Stimulated activated effector memory CD8-positive, alpha-beta T cell treated with anti-CD3 and anti-CD28 coated beads, Interleukin-12 subunit alpha, Interleukin-12 subunit beta, amount 100 ng/mL, for 72 hours (primary cell): ENCODE measurements at regions not wholly inside any gene's neighbourhood (a gene's known extent, or its start where the extent isn't known, plus 50 kb on each side); places are given as distances from the start of the nearest gene placed in this dataset.
"Not testable (repeated sequence)": the region's sequence is repeated elsewhere in the genome, so short reads cannot be mapped to it uniquely, and the experiment has no call there.

Experiments
- ATAC-seq: fragments of 150-1000 bp; cut with Tn5 transposase; 2 replicates; pipeline ENCODE4 v1.10.0; 2021
- DNase-seq, 2 donors: peaks; one replicate each; pipeline ENCODE4 v3.0.0; 2021 to 2022; ENCODE audit warnings: low spot score in 2 of 2
- H3K27ac Mint-ChIP-seq: one replicate; pipeline ENCODE4 v1.8.0; 2022; ENCODE audit warnings: mild to moderate bottlenecking, mixed read lengths
- H3K36me3 Mint-ChIP-seq: one replicate; pipeline ENCODE4 v1.8.0; 2022; ENCODE audit warnings: mild to moderate bottlenecking, mixed read lengths
- H3K4me1 Mint-ChIP-seq: one replicate; pipeline ENCODE4 v1.8.0; 2022; ENCODE audit warnings: mixed read lengths
- H3K4me3 Mint-ChIP-seq: one replicate; pipeline ENCODE4 v1.8.0; 2022; ENCODE audit warnings: mild to moderate bottlenecking, mixed read lengths
- H3K9me3 Mint-ChIP-seq: one replicate; pipeline ENCODE4 v1.8.0; 2022; ENCODE audit warnings: mixed read lengths

DNA sequence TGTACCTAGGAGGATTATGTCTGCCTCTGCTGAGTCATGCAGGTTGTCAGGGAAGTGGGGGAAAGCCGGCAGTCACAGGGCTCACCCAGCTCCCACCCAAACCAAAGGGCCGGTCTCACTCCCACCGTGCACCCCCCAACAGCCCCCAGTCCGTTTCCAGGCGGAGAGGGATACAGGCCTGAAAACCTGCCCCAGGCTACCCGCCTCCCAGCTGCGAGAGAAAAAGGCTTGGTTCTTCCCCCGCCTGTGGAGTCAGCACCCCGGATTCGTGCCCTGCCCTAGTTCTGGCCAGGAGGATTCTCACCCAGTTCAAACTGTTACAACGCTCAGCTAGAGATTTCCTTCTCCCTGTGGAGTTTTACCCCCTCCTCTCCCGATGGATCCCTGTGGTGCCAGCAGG is 323.6 kb upstream of the ZFP42 start:
- H3K9me3 Mint-ChIP-seq = peaks cover 15% of the 10 kb centered on the region
- not testable (repeated sequence) for H3K27ac Mint-ChIP-seq, H3K4me3 Mint-ChIP-seq, DNase-seq, H3K36me3 Mint-ChIP-seq, H3K4me1 Mint-ChIP-seq, ATAC-seq

DNA sequence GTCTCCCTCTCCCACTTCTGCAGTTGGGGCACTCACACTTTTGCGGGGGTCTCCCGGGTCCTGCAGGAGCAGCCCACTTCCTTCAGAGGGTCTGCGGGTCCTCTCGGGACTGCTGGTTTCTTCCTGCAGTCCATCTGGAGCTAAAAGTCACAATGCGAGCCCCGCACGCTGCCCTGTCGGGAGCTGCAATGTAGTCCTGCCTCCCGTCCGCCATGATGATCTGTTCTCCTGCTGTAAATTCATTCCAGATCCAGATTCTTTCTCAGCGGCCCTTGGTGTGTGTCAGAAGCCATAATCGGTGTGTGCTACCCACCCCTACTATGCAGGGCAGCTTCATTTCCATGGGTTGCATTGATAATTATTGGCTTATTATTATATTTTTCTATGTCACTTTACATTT is 323.0 kb upstream of the ZFP42 start:
- not testable (repeated sequence) for DNase-seq, ATAC-seq, H3K4me3 Mint-ChIP-seq, H3K4me1 Mint-ChIP-seq, H3K36me3 Mint-ChIP-seq, H3K27ac Mint-ChIP-seq
- H3K9me3 Mint-ChIP-seq = peaks cover 14% of the 10 kb centered on the region

DNA sequence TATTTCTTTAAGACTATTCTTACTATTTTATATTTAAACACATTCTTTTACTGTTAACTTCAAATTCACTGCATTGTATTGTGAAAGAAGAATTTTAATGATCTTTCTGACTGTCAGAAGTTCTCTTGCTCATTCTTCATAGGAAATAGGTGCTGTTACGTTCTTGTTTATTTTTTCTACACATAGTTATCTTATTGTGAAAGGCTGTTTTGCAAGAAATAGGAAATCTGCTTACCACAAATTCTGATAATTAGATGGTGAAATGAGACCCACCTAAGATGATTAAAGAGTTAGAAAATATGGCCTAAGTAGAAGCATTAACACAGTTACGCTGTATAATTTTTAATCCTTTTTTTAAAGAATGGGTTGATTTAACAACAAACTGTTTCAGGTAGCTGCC is 316.1 kb upstream of the ZFP42 start:
- Mint-ChIP-seq H3K4me1 (no peaks in the 10 kb centered on the region), H3K36me3 (no peaks in the 10 kb centered on the region), H3K4me3 (no peak overlapping the region), H3K27ac (no peak overlapping the region), H3K9me3 (peaks cover 15% of the 10 kb centered on the region)
- no peak for ATAC-seq
- DNase-seq = no peak

DNA sequence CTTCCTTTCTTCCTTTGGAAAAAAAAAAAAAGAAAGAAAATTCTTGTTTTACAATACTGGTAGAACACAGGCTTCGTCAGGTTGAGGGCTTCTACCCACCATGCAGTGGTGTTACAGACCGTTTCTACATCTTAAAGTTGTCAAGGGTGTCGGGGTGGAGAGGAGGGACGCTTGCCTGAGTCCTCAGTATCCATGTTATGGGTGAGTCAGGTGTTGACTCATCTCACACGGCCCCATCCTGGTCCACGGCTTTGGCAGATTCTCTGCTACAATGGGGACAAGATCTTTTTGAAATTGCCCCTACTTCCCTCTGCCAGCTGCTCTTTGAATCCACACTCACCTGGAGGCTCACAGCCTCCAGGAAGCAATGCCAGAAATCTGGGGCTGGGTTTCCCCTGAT is 310.3 kb upstream of the ZFP42 start:
- Mint-ChIP-seq H3K27ac (no peak overlapping the region), H3K36me3 (no peaks in the 10 kb centered on the region), H3K9me3 (peaks cover 15% of the 10 kb centered on the region), H3K4me1 (no peaks in the 10 kb centered on the region), H3K4me3 (no peak overlapping the region)
- DNase-seq (no peak), ATAC-seq (no peak)

DNA sequence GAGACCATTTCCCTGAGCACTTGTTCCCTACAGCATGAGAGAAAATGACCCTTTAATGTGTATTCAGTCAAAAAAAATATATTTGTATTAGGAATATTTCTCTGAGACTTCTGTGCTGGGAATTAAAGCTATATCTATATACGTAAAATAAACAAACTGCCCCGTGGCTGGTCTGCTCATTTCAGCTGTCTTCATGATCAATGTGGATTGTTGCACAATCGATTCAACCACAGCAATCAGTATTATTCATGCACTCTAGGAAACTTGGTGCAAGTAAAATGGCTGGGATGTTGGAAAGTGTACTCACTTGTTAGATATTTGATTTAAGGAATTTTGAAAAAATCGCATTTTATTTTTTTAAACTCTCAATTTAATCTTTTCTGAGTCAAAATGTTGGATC is 307.9 kb upstream of the ZFP42 start:
- H3K36me3 Mint-ChIP-seq = no peaks in the 10 kb centered on the region
- H3K4me3 Mint-ChIP-seq = no peak overlapping the region
- no peaks in the 10 kb centered on the region for H3K4me1 Mint-ChIP-seq
- H3K9me3 Mint-ChIP-seq = peaks cover 17% of the 10 kb centered on the region
- no peak for ATAC-seq
- no peak for DNase-seq
- no peak overlapping the region for H3K27ac Mint-ChIP-seq

DNA sequence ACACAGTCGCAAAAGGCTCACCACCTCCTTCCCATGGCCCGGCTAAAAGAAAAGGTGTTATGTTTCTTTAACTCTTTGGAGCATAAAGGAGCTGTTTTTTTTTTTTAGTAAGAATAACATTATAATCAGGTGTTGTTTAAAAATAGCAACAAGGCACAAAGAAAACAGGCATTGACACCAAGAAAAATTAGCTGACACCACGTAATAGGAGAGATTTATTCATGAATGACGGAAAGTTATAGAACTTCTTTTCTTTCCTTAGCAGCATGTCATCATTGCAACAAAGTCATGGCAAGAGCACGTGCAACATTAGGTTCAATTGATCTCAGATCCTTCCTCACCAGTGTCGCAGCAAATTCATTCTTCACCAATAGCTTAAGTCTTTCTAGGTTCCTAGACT is 302.9 kb upstream of the ZFP42 start:
- ATAC-seq (no peak), DNase-seq (no peak)
- H3K36me3 Mint-ChIP-seq = no peaks in the 10 kb centered on the region
- no peaks in the 10 kb centered on the region for H3K4me1 Mint-ChIP-seq
- H3K9me3 Mint-ChIP-seq = peaks cover 14% of the 10 kb centered on the region
- H3K4me3 Mint-ChIP-seq = no peak overlapping the region
- H3K27ac Mint-ChIP-seq = no peak overlapping the region

DNA sequence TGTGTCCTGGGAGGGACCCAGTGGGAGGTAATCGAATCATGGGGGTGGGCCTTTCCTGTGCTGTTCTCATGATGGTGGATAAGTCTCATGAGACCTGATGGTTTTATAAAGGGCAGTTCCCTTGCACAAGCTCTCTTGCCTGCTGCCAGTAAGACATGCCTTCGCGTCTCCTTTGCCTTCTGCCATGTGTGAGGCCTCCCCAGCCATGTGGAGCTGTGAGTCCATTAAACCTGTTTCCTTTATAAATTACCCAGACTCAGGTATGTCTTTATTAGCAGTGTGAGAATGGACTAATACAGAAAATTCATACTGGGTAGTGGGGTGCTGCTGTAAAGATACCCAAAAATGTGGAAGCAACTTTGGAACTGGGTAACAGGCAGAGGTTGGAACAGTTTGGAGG is 300.0 kb upstream of the ZFP42 start:
- peaks cover 11% of the 10 kb centered on the region for H3K9me3 Mint-ChIP-seq
- H3K27ac Mint-ChIP-seq, H3K4me3 Mint-ChIP-seq, ATAC-seq, DNase-seq, H3K36me3 Mint-ChIP-seq, H3K4me1 Mint-ChIP-seq: not testable (repeated sequence)

DNA sequence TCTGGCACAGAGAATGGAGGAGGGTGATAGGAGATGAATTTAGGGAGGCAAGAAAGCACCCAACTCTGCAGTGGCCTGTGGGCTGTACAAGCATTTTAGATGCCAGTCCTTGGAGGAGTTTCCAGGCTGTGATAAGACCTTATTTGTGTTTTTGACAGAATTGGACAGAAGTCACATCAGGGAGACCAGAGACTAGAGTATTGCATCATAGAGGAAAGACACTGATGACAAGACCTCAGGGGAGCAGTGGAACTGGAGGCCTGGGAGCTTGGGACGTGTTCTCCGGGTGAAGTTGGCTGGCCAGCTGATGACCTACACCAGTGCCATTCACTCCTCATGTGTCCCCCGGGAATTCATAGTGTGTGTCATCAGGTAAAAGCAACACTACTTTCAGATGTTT is 284.0 kb upstream of the ZFP42 start:
- Mint-ChIP-seq H3K4me3 (no peak overlapping the region), H3K36me3 (no peaks in the 10 kb centered on the region), H3K4me1 (no peaks in the 10 kb centered on the region), H3K27ac (no peak overlapping the region), H3K9me3 (peaks cover 16% of the 10 kb centered on the region)
- no peak for DNase-seq
- ATAC-seq = peak; percentile 21

DNA sequence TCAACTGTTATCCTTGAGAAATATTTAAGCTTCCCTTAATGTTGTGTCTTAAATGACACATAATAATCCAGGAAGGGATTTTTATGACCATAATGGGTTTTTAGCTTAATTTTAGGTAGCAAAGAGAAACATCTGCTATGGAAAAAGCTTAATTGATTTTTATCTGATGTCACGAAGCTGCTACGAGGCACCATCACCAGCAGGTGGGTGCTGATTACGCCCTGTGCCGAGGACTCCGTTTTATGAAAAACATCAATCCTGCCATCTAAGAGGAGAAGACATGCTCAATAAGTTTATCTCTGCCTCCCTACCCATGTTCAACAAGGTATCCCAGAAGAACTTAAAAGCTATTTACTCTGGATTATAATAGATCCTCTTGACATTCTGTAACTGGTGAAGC is 280.6 kb upstream of the ZFP42 start:
- no peaks in the 10 kb centered on the region for H3K4me1 Mint-ChIP-seq
- no peak for ATAC-seq
- no peaks in the 10 kb centered on the region for H3K36me3 Mint-ChIP-seq
- peaks cover 7% of the 10 kb centered on the region for H3K9me3 Mint-ChIP-seq
- no peak for DNase-seq
- H3K4me3 Mint-ChIP-seq = no peak overlapping the region
- H3K27ac Mint-ChIP-seq = no peak overlapping the region

DNA sequence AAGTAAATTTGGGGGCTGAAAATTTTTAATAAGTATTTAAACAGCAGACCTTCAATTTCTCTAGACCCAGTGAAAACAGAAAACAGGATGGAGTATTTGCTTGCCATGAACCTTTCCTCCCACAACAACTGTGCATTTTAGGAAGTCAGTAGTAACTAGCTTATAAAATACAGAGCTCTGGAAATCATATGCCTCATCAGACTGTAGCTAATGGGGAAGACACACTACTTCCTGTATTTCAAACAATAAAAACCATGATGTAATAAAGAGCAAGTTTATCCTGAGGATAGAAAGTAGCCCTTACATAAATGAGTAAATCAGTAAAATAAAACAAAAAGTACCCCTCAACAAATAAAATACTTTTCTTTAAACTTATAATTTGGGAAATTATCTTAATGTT is 280.1 kb upstream of the ZFP42 start:
- Mint-ChIP-seq H3K4me3 (no peak overlapping the region), H3K27ac (no peak overlapping the region), H3K36me3 (no peaks in the 10 kb centered on the region), H3K9me3 (peaks cover 7% of the 10 kb centered on the region), H3K4me1 (no peaks in the 10 kb centered on the region)
- no peak for ATAC-seq
- DNase-seq = no peak

DNA sequence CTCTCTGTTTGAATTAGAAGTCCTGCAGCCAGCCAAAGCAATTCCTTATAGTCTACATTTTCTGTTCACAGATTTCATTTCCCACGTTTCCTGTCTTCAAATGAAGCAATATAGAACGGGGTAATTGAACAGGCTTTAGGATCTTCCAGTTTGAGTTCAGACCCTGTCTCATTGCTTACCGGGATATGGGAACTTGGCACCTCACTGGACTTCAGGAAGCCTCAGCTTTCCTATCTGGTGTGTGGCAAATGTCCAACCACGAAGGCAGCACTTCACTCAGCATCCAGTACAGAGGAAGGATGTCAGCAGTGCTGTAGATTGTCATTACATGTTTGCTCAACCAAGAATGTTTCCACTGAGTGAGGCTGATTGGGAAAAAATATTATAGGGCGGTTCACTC is 271.1 kb upstream of the ZFP42 start:
- H3K9me3 Mint-ChIP-seq = peaks cover 13% of the 10 kb centered on the region
- no peaks in the 10 kb centered on the region for H3K4me1 Mint-ChIP-seq
- DNase-seq (no peak), ATAC-seq (no peak)
- H3K27ac Mint-ChIP-seq = no peak overlapping the region
- H3K4me3 Mint-ChIP-seq = no peak overlapping the region
- H3K36me3 Mint-ChIP-seq = no peaks in the 10 kb centered on the region

DNA sequence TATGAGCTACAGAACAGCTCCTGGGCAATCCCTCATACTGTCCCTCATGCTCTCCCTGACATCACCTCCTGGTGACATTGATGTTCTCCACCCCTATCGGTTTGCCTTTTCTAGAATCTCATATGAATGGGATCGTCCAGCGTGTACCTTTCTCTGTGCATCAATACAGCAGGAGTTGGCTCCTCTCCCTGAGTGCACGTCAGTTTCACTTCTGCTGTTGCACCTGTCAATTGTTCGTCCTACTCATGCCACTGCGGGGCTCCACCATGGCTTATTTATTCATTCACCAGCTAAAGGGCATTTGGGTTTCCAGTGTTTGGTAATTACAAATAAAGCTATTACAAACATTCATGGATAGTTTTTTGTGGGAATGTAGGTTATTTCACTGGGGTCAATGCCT is 269.1 kb upstream of the ZFP42 start:
- Mint-ChIP-seq H3K4me1 (no peaks in the 10 kb centered on the region), H3K27ac (no peak overlapping the region), H3K9me3 (peaks cover 22% of the 10 kb centered on the region), H3K36me3 (no peaks in the 10 kb centered on the region), H3K4me3 (no peak overlapping the region)
- ATAC-seq = no peak
- DNase-seq = no peak

DNA sequence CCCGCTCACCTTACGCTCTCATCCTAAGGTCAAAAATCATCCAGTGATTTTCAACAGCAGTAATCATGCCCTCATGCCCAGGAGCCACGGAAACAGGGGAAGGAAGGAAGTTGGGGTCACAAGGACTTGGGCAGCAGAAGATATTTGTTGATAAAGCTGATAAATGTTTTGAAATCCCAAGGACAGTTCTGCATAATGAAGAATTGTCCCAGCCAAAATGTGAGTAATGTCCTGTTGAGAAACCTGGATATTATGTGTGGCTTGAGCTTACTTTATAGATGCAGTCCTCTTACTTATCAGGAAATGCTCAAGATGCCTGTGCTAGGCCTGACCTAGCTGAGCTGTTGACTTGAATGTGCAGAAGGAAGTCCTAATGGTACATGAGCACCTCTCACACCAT is 263.0 kb upstream of the ZFP42 start:
- H3K9me3 Mint-ChIP-seq = peaks cover 22% of the 10 kb centered on the region
- no peak for ATAC-seq
- H3K4me3 Mint-ChIP-seq = no peak overlapping the region
- no peaks in the 10 kb centered on the region for H3K36me3 Mint-ChIP-seq
- H3K4me1 Mint-ChIP-seq = no peaks in the 10 kb centered on the region
- DNase-seq = no peak
- H3K27ac Mint-ChIP-seq = no peak overlapping the region

DNA sequence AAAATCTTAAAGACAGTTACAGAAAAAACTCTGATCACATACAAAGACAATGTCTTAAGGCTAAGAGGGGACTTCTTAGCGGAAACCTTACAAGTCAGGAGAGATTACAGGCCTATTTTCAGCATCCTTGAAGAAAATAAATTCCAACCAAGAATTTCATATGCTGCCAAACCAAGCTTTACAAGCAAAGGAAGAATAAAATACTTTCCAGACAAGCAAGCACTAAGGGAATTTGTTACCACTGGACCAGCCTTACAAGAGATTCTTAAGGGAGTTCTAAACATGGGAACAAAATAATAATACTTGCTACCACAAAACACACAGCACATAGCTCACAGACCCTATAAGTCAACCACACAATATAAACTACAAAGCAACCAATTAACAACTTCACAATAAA is 255.8 kb upstream of the ZFP42 start:
- ATAC-seq = no peak
- Mint-ChIP-seq H3K4me3 (no peak overlapping the region), H3K4me1 (no peaks in the 10 kb centered on the region), H3K27ac (no peak overlapping the region), H3K9me3 (peaks cover 26% of the 10 kb centered on the region), H3K36me3 (no peaks in the 10 kb centered on the region)
- no peak for DNase-seq

DNA sequence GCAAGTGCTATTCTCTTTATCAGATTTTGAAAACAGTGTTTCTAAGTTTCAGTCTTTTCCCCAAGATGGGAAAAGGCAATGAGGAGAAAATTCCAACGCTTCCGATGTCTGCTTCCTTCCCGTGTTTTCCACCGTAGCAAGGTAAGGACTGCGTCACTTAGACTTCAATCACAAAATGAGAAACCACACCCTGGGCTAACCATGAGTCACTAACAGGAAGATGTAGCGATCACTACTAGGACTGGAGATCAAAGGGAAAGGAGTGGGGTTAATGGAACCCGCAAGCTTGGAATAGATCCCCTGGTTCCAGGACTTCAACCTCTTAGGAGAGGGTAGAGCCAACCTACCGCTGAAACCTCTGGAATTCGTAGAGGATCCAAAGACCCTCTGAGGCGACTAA is 250.7 kb upstream of the ZFP42 start:
- H3K4me3 Mint-ChIP-seq = no peak overlapping the region
- no peak overlapping the region for H3K27ac Mint-ChIP-seq
- ATAC-seq (no peak), DNase-seq (no peak)
- H3K4me1 Mint-ChIP-seq = no peaks in the 10 kb centered on the region
- H3K36me3 Mint-ChIP-seq = no peaks in the 10 kb centered on the region
- H3K9me3 Mint-ChIP-seq = peaks cover 23% of the 10 kb centered on the region

DNA sequence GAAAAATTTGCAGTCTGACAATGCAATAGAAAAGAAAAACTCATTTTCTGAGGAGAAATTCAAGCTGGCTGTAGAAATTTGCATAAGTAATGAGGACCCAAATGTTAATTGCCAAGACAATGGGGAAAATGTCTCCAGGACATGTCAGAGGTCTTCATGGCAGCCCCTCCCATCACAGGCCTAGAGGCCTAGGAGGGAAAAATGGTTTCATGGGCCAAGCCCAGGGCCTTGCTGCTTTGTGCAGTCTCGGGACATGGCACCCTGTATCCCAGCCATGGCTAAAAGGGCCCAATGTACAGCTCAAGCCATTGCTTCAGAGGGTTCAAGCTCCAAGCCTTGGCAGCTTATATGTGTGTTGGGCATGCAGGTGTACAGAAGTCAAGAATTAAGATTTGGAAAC is 244.9 kb upstream of the ZFP42 start:
- H3K36me3 Mint-ChIP-seq, ATAC-seq, DNase-seq, H3K27ac Mint-ChIP-seq, H3K4me3 Mint-ChIP-seq, H3K4me1 Mint-ChIP-seq: not testable (repeated sequence)
- peaks cover 14% of the 10 kb centered on the region for H3K9me3 Mint-ChIP-seq

DNA sequence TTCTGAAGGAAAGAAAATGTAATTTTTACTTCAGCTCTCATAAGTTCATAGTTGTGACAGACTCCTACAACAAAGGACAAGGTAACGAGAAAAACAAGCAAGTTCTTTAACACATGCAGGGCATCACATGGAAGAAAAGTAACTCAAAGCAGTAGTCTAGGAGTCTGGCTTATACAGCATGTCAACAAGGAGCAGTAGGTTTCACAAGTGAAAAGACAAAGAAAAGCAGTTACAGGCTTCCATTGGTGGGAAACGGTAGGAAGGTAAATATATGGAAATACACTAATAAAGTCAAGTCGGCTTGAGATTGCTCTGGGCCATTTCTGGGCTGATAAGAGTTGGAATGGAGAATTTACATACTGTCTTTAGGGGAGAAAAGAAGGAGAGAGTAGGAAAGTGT is 228.4 kb upstream of the ZFP42 start:
- DNase-seq (no peak), ATAC-seq (no peak)
- Mint-ChIP-seq H3K4me3 (no peak overlapping the region), H3K4me1 (no peaks in the 10 kb centered on the region), H3K9me3 (peaks cover 17% of the 10 kb centered on the region), H3K27ac (no peak overlapping the region), H3K36me3 (no peaks in the 10 kb centered on the region)
